ENCODE measurements at regions not wholly inside any gene's neighbourhood (a gene's known extent, or its start where the extent isn't known, plus 50 kb on each side); places are given as distances from the start of the nearest gene placed in this dataset.
"Not testable (repeated sequence)": the region's sequence is repeated elsewhere in the genome, so short reads cannot be mapped to it uniquely, and the experiment has no call there.

DNA sequence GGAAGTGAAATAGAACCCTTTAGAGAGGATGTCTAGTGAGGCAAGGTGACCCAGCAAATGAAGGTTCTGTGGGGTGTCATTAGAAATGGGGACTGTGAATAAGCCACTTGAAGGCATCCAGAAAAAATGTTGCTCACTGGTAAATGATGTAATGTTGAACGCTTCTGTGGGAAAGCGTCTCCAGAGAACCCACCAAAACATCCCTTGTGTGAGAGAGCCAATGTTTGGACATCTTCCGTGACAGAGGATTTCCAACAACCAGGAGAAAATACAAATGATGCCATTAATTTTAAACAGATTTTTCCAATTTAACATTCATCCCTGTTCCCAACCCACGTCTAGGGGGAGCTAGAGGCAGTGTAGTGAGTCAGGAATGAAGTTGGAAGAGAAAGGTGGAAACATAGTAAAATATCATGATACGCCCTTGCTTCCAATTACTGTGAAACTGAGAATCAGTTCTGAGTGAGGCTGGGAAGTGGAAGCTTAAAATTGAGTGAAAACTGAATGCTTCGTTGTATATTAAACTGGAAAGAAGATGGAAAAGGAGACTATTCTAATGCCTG is 584.2 kb downstream of the CD109 start:
- Histone ChIP-seq H3K4me3 (ENCODE audit: low read depth in 1 of 2, low read length in 2 of 2) (no peak overlapping the region), H3K4me1 (ENCODE audit: control insufficient read depth in 1 of 2, insufficient read depth in 2 of 2, low read length in 2 of 2) (no peaks in the 10 kb centered on the region), H3K9ac (ENCODE audit: low read depth in 1 of 2, low read length in 2 of 2) (no peak overlapping the region), H3K27ac (ENCODE audit: low read depth, low read length) (no peak overlapping the region), H3K9me3 (ENCODE audit: control insufficient read depth in 1 of 2, low read length in 2 of 2) (no peaks in the 10 kb centered on the region), H3K36me3 (ENCODE audit: control insufficient read depth in 1 of 2, insufficient read depth in 2 of 2, low read length in 2 of 2) (no peaks in the 10 kb centered on the region), H3K27me3 (ENCODE audit: control insufficient read depth in 1 of 2, insufficient read depth in 2 of 2, low read length in 2 of 2) (no peaks in the 10 kb centered on the region)

DNA sequence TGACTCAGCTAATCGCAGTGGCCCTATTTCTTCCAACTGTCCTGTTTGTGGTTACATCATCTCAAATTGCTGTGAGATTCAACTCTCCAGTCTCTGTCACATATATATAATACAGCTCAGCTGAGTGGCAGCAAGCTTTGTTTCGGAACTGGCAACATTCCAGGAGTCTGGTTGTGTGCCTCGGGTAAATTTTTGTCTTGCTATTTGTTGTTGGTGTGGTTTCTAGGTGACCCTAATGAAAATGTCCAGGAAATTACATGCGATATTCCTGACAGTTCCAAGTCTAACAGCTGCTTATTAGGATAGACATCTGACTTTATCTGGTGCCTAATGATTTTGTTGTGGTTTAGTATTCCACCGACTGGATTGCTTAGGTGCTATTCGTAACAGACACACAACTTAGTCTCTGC is 581.8 kb downstream of the CD109 start:
- H3K4me1 ChIP-seq (ENCODE audit: control insufficient read depth in 1 of 2, insufficient read depth in 2 of 2, low read length in 2 of 2) = no peaks in the 10 kb centered on the region
- no peak overlapping the region for H3K27ac ChIP-seq (ENCODE audit: low read depth, low read length)
- no peaks in the 10 kb centered on the region for H3K27me3 ChIP-seq (ENCODE audit: control insufficient read depth in 1 of 2, insufficient read depth in 2 of 2, low read length in 2 of 2)
- H3K36me3 ChIP-seq (ENCODE audit: control insufficient read depth in 1 of 2, insufficient read depth in 2 of 2, low read length in 2 of 2) = no peaks in the 10 kb centered on the region
- H3K4me3 ChIP-seq (ENCODE audit: low read depth in 1 of 2, low read length in 2 of 2) = no peak overlapping the region
- no peak overlapping the region for H3K9ac ChIP-seq (ENCODE audit: low read depth in 1 of 2, low read length in 2 of 2)
- H3K9me3 ChIP-seq (ENCODE audit: control insufficient read depth in 1 of 2, low read length in 2 of 2) = no peaks in the 10 kb centered on the region

GRCh38 chr6:74273541-74273940 is 577.5 kb downstream of the CD109 start:
- Histone ChIP-seq H3K4me3 (ENCODE audit: low read depth in 1 of 2, low read length in 2 of 2) (no peak overlapping the region), H3K9ac (ENCODE audit: low read depth in 1 of 2, low read length in 2 of 2) (no peak overlapping the region), H3K9me3 (ENCODE audit: control insufficient read depth in 1 of 2, low read length in 2 of 2) (no peaks in the 10 kb centered on the region), H3K4me1 (ENCODE audit: control insufficient read depth in 1 of 2, insufficient read depth in 2 of 2, low read length in 2 of 2) (no peaks in the 10 kb centered on the region), H3K36me3 (ENCODE audit: control insufficient read depth in 1 of 2, insufficient read depth in 2 of 2, low read length in 2 of 2) (no peaks in the 10 kb centered on the region), H3K27me3 (ENCODE audit: control insufficient read depth in 1 of 2, insufficient read depth in 2 of 2, low read length in 2 of 2) (no peaks in the 10 kb centered on the region), H3K27ac (ENCODE audit: low read depth, low read length) (no peak overlapping the region)

GRCh38 chr6:74269600-74269858 is 573.5 kb downstream of the CD109 start:
- Histone ChIP-seq H3K4me1 (ENCODE audit: control insufficient read depth in 1 of 2, insufficient read depth in 2 of 2, low read length in 2 of 2) (no peaks in the 10 kb centered on the region), H3K27ac (ENCODE audit: low read depth, low read length) (no peak overlapping the region), H3K9ac (ENCODE audit: low read depth in 1 of 2, low read length in 2 of 2) (no peak overlapping the region), H3K27me3 (ENCODE audit: control insufficient read depth in 1 of 2, insufficient read depth in 2 of 2, low read length in 2 of 2) (no peaks in the 10 kb centered on the region), H3K4me3 (ENCODE audit: low read depth in 1 of 2, low read length in 2 of 2) (no peak overlapping the region), H3K36me3 (ENCODE audit: control insufficient read depth in 1 of 2, insufficient read depth in 2 of 2, low read length in 2 of 2) (no peaks in the 10 kb centered on the region), H3K9me3 (ENCODE audit: control insufficient read depth in 1 of 2, low read length in 2 of 2) (no peaks in the 10 kb centered on the region)

DNA sequence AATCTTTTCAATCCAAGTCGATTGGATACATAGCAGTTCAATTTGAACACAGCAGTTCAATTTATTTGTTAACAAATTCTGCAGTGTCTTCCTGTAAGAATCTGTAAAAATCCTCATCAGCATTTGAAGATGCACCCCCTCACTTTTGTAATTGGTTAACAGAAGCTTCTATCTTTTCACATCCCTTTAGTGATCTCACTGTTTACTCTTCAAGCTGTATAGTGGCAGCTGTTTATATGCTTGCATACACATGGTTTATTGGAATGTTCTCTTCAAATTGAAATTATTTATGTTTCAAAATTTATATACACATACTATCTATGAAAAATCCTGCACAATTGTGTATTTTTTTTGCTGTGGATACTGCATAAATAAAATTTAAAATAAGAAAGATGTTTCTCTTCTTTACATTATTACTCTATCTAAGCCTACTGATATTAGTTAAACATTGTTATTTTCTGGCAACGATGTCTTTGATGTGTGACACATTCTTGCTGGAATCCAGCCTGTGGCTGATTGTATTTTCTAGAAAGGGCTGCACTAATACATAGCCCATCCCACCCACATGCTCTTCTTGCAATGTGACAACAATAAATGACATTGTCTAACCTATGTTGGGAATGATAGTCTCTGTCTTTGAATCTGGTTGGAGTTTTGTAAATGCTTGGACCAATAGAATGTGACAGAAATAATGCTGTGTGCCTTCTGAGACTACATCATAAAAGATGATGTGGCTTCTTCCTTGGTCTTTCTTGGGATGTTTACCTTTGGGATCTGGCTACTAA is 573.0 kb downstream of the CD109 start:
- no peak overlapping the region for H3K27ac ChIP-seq (ENCODE audit: low read depth, low read length)
- no peak overlapping the region for H3K4me3 ChIP-seq (ENCODE audit: low read depth in 1 of 2, low read length in 2 of 2)
- no peaks in the 10 kb centered on the region for H3K4me1 ChIP-seq (ENCODE audit: control insufficient read depth in 1 of 2, insufficient read depth in 2 of 2, low read length in 2 of 2)
- H3K9me3 ChIP-seq (ENCODE audit: control insufficient read depth in 1 of 2, low read length in 2 of 2) = no peaks in the 10 kb centered on the region
- no peaks in the 10 kb centered on the region for H3K36me3 ChIP-seq (ENCODE audit: control insufficient read depth in 1 of 2, insufficient read depth in 2 of 2, low read length in 2 of 2)
- H3K9ac ChIP-seq (ENCODE audit: low read depth in 1 of 2, low read length in 2 of 2) = no peak overlapping the region
- H3K27me3 ChIP-seq (ENCODE audit: control insufficient read depth in 1 of 2, insufficient read depth in 2 of 2, low read length in 2 of 2) = no peaks in the 10 kb centered on the region

- H3K36me3 ChIP-seq (ENCODE audit: control insufficient read depth in 1 of 2, insufficient read depth in 2 of 2, low read length in 2 of 2) = no peaks in the 10 kb centered on the region
- no peak overlapping the region for H3K9ac ChIP-seq (ENCODE audit: low read depth in 1 of 2, low read length in 2 of 2)
- no peaks in the 10 kb centered on the region for H3K27me3 ChIP-seq (ENCODE audit: control insufficient read depth in 1 of 2, insufficient read depth in 2 of 2, low read length in 2 of 2)
- no peak overlapping the region for H3K4me3 ChIP-seq (ENCODE audit: low read depth in 1 of 2, low read length in 2 of 2)
- H3K27ac ChIP-seq (ENCODE audit: low read depth, low read length) = no peak overlapping the region
- no peaks in the 10 kb centered on the region for H3K4me1 ChIP-seq (ENCODE audit: control insufficient read depth in 1 of 2, insufficient read depth in 2 of 2, low read length in 2 of 2)
- no peaks in the 10 kb centered on the region for H3K9me3 ChIP-seq (ENCODE audit: control insufficient read depth in 1 of 2, low read length in 2 of 2)
Observed at GRCh38 chr6:74259981-74260380, 564.0 kb downstream of the CD109 start.

DNA sequence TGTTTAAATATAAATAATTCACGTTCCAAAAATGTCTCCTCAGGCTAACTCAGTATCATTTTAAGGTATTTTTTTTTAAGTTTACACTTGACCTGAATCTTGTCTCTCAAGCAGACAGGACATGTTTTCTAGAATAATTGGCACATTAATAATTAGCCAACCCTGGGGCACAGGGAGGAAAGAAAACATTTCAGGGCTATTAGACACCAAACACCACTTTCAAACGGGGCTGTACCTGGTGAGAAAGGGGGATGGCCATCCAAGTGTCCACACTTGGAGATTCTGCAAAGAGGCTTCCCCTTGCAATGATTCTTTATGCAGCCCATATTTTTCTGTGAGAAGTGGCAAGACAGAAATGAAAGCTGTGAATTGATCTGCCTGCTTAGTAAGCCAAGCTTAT is 560.8 kb downstream of the CD109 start:
- Histone ChIP-seq H3K27ac (ENCODE audit: low read depth, low read length) (no peak overlapping the region), H3K27me3 (ENCODE audit: control insufficient read depth in 1 of 2, insufficient read depth in 2 of 2, low read length in 2 of 2) (no peaks in the 10 kb centered on the region), H3K4me3 (ENCODE audit: low read depth in 1 of 2, low read length in 2 of 2) (no peak overlapping the region), H3K9ac (ENCODE audit: low read depth in 1 of 2, low read length in 2 of 2) (no peak overlapping the region), H3K9me3 (ENCODE audit: control insufficient read depth in 1 of 2, low read length in 2 of 2) (no peaks in the 10 kb centered on the region), H3K4me1 (ENCODE audit: control insufficient read depth in 1 of 2, insufficient read depth in 2 of 2, low read length in 2 of 2) (no peaks in the 10 kb centered on the region), H3K36me3 (ENCODE audit: control insufficient read depth in 1 of 2, insufficient read depth in 2 of 2, low read length in 2 of 2) (no peaks in the 10 kb centered on the region)

- Histone ChIP-seq H3K27me3 (ENCODE audit: control insufficient read depth in 1 of 2, insufficient read depth in 2 of 2, low read length in 2 of 2) (no peaks in the 10 kb centered on the region), H3K27ac (ENCODE audit: low read depth, low read length) (no peak overlapping the region), H3K4me3 (ENCODE audit: low read depth in 1 of 2, low read length in 2 of 2) (no peak overlapping the region), H3K4me1 (ENCODE audit: control insufficient read depth in 1 of 2, insufficient read depth in 2 of 2, low read length in 2 of 2) (no peaks in the 10 kb centered on the region), H3K9ac (ENCODE audit: low read depth in 1 of 2, low read length in 2 of 2) (no peak overlapping the region), H3K9me3 (ENCODE audit: control insufficient read depth in 1 of 2, low read length in 2 of 2) (no peaks in the 10 kb centered on the region), H3K36me3 (ENCODE audit: control insufficient read depth in 1 of 2, insufficient read depth in 2 of 2, low read length in 2 of 2) (no peaks in the 10 kb centered on the region)
Observed at GRCh38 chr6:74256381-74256780, 560.4 kb downstream of the CD109 start.

- not testable (repeated sequence) for H3K4me3 ChIP-seq (ENCODE audit: low read depth in 1 of 2, low read length in 2 of 2); H3K4me1 ChIP-seq (ENCODE audit: control insufficient read depth in 1 of 2, insufficient read depth in 2 of 2, low read length in 2 of 2); H3K36me3 ChIP-seq (ENCODE audit: control insufficient read depth in 1 of 2, insufficient read depth in 2 of 2, low read length in 2 of 2); H3K9ac ChIP-seq (ENCODE audit: low read depth in 1 of 2, low read length in 2 of 2); H3K9me3 ChIP-seq (ENCODE audit: control insufficient read depth in 1 of 2, low read length in 2 of 2); H3K27me3 ChIP-seq (ENCODE audit: control insufficient read depth in 1 of 2, insufficient read depth in 2 of 2, low read length in 2 of 2); H3K27ac ChIP-seq (ENCODE audit: low read depth, low read length)
Observed at GRCh38 chr6:74255007-74255406, 559.0 kb downstream of the CD109 start.

DNA sequence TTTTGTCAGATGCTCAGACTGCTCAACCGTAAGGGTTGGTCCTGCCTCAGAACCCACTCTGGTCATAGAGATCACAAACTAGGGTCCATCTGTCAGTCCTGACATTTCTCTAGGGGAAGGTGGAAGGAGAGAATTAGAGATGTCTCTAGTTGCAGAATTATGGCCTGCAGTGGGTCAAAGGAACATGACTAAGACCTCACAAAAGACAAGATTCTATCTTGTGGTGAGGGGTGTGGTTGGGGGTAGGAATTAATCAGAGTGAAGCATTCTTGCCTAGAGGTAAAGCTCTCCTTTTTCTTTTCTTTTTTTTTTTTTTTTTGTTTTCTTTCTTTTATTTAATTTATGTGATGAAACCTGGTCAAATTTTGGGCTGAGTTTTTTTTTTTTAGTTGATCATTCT is 558.1 kb downstream of the CD109 start:
- H3K9me3 ChIP-seq (ENCODE audit: control insufficient read depth in 1 of 2, low read length in 2 of 2); H3K9ac ChIP-seq (ENCODE audit: low read depth in 1 of 2, low read length in 2 of 2); H3K27me3 ChIP-seq (ENCODE audit: control insufficient read depth in 1 of 2, insufficient read depth in 2 of 2, low read length in 2 of 2); H3K4me3 ChIP-seq (ENCODE audit: low read depth in 1 of 2, low read length in 2 of 2); H3K36me3 ChIP-seq (ENCODE audit: control insufficient read depth in 1 of 2, insufficient read depth in 2 of 2, low read length in 2 of 2); H3K27ac ChIP-seq (ENCODE audit: low read depth, low read length); H3K4me1 ChIP-seq (ENCODE audit: control insufficient read depth in 1 of 2, insufficient read depth in 2 of 2, low read length in 2 of 2): not testable (repeated sequence)

- no peaks in the 10 kb centered on the region for H3K27me3 ChIP-seq (ENCODE audit: control insufficient read depth in 1 of 2, insufficient read depth in 2 of 2, low read length in 2 of 2)
- no peak overlapping the region for H3K4me3 ChIP-seq (ENCODE audit: low read depth in 1 of 2, low read length in 2 of 2)
- no peaks in the 10 kb centered on the region for H3K9me3 ChIP-seq (ENCODE audit: control insufficient read depth in 1 of 2, low read length in 2 of 2)
- no peak overlapping the region for H3K9ac ChIP-seq (ENCODE audit: low read depth in 1 of 2, low read length in 2 of 2)
- no peaks in the 10 kb centered on the region for H3K36me3 ChIP-seq (ENCODE audit: control insufficient read depth in 1 of 2, insufficient read depth in 2 of 2, low read length in 2 of 2)
- no peak overlapping the region for H3K27ac ChIP-seq (ENCODE audit: low read depth, low read length)
- no peaks in the 10 kb centered on the region for H3K4me1 ChIP-seq (ENCODE audit: control insufficient read depth in 1 of 2, insufficient read depth in 2 of 2, low read length in 2 of 2)
Observed at GRCh38 chr6:74253261-74253660, 557.3 kb downstream of the CD109 start.
